C4-2B (cell line): ENCODE measurements at regions not wholly inside any gene's neighbourhood (a gene's known extent, or its start where the extent isn't known, plus 50 kb on each side); places are given as distances from the start of the nearest gene placed in this dataset.

Experiments
- H3K27ac ChIP-seq: fragments of 450-650 bp; 2 replicates; pipeline ENCODE4 v1.5.1; 2017
- CTCF ChIP-seq: fragments of 450-650 bp; conservative IDR thresholded peaks from 2 replicates; pipeline ENCODE4 v1.5.1; 2017; ENCODE audit warnings: mild to moderate bottlenecking
- ZFX ChIP-seq: fragments of 450-650 bp; IDR thresholded peaks from 2 replicates; pipeline ENCODE4 v1.6.1; 2017

- no peak for TF ChIP-seq CTCF
- no peak for TF ChIP-seq ZFX
- no peak overlapping the region for H3K27ac ChIP-seq
Measured at GRCh38 chr4:137448402-137448801, 83.9 kb downstream of the PCDH18 start.

GRCh38 chr4:137446071-137446470 lies 86.2 kb downstream of the PCDH18 start:
- no peak for TF ChIP-seq CTCF
- H3K27ac ChIP-seq, result peak overlapping the region; percentile 60; the same call in 1 of the 2 replicates

GRCh38 chr4:137443031-137443800 lies 89.1 kb downstream of the PCDH18 start:
- TF ChIP-seq CTCF, result no peak
- no peak for TF ChIP-seq ZFX
- no peak overlapping the region for H3K27ac ChIP-seq

GRCh38 chr4:137432446-137433311 lies 99.6 kb downstream of the PCDH18 start:
- no peak overlapping the region for H3K27ac ChIP-seq
- TF ChIP-seq CTCF, result no peak
- TF ChIP-seq ZFX, result no peak

- TF ChIP-seq CTCF, result no peak
- TF ChIP-seq ZFX, result no peak
Measured at GRCh38 chr4:137430171-137430570, 102.1 kb downstream of the PCDH18 start.

GRCh38 chr4:137427411-137427810 lies 104.9 kb downstream of the PCDH18 start:
- H3K27ac ChIP-seq, result no peak overlapping the region
- no peak for TF ChIP-seq ZFX
- no peak for TF ChIP-seq CTCF

More at GRCh38 chr4:137430171-137430570, 102.1 kb downstream of the PCDH18 start:
- no peak overlapping the region for H3K27ac ChIP-seq

GRCh38 chr4:137425281-137425680 lies 107.0 kb downstream of the PCDH18 start:
- no peak overlapping the region for H3K27ac ChIP-seq
- no peak for TF ChIP-seq CTCF
- no peak for TF ChIP-seq ZFX
